Mesothelial cell of epicardium (in vitro differentiated cells): ENCODE measurements at regions not wholly inside any gene's neighbourhood (a gene's known extent, or its start where the extent isn't known, plus 50 kb on each side); places are given as distances from the start of the nearest gene placed in this dataset.
A peak's percentile ranks its signal among the peaks of the same experiment; 100 is the strongest.

Experiments
- DNase-seq, 2 experiments: peaks; one replicate each; pipeline ENCODE4 v3.0.0; 2021; ENCODE audit warnings: low spot score in 2 of 2; ENCODE audit not compliant: unreplicated experiment in 2 of 2
- H3K27ac Mint-ChIP-seq: 2 replicates; pipeline ENCODE4 v1.8.0; 2021; ENCODE audit warnings: mixed read lengths
- H3K27me3 Mint-ChIP-seq: 2 replicates; pipeline ENCODE4 v1.8.0; 2021; ENCODE audit warnings: low read depth, mixed read lengths
- H3K36me3 Mint-ChIP-seq: 2 replicates; pipeline ENCODE4 v1.8.0; 2021; ENCODE audit warnings: mixed read lengths
- H3K4me1 Mint-ChIP-seq: 2 replicates; pipeline ENCODE4 v1.8.0; 2021; ENCODE audit warnings: mixed read lengths
- H3K4me3 Mint-ChIP-seq: 2 replicates; pipeline ENCODE4 v1.8.0; 2021; ENCODE audit warnings: mild to moderate bottlenecking, moderate library complexity, mixed read lengths
- H3K9me3 Mint-ChIP-seq: 2 replicates; pipeline ENCODE4 v1.8.0; 2021; ENCODE audit warnings: mixed read lengths
- TF ChIP-seq, protein P1 (sequence below): fragments of 200-600 bp; sonication (generic); IDR thresholded peaks from one replicate; pipeline ENCODE4 v1.5.0; 2021; ENCODE audit warnings: antibody characterized with exemption; ENCODE audit not compliant: unreplicated experiment

DNA sequence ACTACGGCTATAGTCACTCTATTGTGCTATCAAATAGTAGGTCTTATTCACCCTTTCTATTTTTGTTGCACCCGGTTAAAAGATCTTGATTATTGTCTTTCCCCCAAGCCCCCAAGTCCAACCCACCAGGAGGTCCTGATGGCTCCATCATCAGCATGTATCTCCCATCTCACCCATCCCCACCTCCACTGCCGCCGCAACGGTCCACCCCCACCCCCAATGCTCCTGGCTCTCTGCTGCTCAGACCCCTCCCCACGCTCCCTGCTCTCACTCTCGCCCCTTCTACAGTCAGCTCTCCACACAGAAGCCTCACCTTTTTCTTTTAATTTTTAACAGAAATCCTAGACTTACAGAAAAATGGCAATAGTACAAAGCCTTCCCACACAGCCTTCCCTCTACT lies 51.5 kb upstream of the SH3PXD2B start:
- peaks cover 3% of the 10 kb centered on the region for H3K9me3 Mint-ChIP-seq

DNA sequence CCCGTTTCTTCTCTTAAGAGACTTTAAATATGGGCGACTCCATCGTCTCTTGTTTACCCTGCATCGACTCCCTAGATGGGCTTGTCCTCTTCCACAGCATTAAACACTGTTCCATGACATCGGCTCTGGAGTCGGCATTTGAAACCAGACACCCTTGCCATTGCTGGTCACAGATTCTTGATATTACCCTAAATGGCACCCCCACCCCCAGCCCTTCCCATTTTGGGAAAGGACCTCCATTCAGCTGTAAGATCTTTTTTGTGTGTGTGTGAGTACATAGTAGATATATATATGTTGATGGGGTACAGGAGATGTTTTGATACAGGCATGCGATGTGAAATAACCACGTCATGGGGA lies 51.1 kb upstream of the SH3PXD2B start:
- no peak overlapping the region for H3K27ac Mint-ChIP-seq
- no peaks in the 10 kb centered on the region for H3K36me3 Mint-ChIP-seq
- peak in 1 of 2 experiments; percentile 6 for DNase-seq
- H3K9me3 Mint-ChIP-seq: no peaks in the 10 kb centered on the region
- H3K4me3 Mint-ChIP-seq: no peak overlapping the region
- H3K4me1 Mint-ChIP-seq: peaks cover 3% of the 10 kb centered on the region
- TF ChIP-seq, protein P1, sequence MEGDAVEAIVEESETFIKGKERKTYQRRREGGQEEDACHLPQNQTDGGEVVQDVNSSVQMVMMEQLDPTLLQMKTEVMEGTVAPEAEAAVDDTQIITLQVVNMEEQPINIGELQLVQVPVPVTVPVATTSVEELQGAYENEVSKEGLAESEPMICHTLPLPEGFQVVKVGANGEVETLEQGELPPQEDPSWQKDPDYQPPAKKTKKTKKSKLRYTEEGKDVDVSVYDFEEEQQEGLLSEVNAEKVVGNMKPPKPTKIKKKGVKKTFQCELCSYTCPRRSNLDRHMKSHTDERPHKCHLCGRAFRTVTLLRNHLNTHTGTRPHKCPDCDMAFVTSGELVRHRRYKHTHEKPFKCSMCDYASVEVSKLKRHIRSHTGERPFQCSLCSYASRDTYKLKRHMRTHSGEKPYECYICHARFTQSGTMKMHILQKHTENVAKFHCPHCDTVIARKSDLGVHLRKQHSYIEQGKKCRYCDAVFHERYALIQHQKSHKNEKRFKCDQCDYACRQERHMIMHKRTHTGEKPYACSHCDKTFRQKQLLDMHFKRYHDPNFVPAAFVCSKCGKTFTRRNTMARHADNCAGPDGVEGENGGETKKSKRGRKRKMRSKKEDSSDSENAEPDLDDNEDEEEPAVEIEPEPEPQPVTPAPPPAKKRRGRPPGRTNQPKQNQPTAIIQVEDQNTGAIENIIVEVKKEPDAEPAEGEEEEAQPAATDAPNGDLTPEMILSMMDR: no peak
- H3K27me3 Mint-ChIP-seq: peaks cover 32% of the 10 kb centered on the region

More for the DNA sequence above, 51.5 kb upstream of the SH3PXD2B start:
- H3K27ac Mint-ChIP-seq: no peak overlapping the region
- peaks cover 36% of the 10 kb centered on the region for H3K27me3 Mint-ChIP-seq
- no peaks in the 10 kb centered on the region for H3K36me3 Mint-ChIP-seq
- TF ChIP-seq, protein P1: no peak
- peaks cover 3% of the 10 kb centered on the region for H3K4me1 Mint-ChIP-seq
- H3K4me3 Mint-ChIP-seq: no peak overlapping the region
- peak in 1 of 2 experiments; percentile 25 for DNase-seq

DNA sequence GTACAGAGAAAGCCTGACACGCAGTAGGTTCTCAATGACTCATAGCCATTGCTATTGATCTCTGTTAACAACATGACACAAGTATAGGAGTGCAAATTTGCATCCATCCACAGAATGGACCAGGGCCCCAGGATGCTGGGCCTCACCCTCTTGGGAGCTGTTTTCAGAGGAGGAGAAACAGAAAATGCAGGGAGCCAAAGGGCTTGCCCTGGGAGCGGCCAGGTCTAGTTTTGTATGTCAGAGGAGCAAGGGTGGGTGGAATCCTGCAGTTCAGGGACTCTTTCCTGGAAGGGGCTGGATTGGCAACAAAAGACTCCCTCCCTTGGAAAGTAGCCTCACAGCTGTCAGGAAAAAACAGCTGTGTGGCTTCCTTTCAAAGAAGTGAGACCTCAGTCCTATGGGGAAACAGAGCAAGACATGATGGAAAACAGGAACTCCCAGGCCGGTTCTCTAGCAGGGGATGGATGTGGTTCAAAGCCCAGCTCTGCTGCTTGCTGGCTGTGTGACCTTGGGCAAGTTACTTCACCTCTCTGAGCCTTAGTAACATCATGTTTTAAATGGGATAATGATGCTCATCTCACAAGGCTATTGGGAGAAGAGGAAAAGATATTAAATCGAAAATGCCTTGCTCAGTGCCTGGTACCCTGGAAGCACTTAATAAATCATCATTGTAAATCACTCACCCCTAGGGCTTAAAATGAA lies 50.5 kb upstream of the SH3PXD2B start:
- TF ChIP-seq, protein P1: no peak

DNA sequence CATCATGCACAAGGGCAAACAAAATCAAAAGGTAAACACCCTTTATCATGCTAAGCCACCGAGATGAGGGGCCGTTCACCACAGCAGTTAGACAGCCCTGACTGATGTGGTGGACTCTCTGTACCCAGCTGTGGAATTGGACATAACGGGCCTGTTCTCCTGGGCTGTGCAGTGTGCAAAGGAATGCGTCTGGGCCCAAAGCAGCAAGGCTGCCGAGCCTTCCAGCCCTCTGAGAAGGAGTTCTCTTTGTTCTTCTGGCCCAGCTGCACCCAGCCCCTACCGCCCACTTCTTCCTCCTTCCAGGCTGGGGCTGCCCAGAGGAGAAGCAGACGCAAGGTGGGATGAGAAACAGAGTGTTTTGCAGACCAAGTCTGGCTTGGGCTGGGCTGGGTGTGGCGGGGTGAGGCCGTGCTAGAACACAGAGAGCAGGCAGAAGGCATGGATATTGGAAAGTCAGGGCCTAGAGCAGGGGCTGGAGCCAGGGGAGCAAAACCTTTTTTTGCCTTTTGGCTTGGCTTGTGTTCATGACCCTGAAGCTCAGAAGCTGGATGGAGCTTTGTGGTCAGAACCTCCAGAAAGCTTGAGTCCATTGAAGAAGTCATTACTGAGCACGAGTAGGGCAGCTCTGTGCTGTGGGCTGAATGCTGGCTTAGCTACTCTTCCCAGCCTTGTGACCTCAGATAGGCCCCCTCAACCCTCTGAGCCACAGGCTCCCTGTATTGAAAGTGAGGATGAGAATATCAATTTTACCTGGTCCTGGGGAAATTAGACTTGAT lies 49.8 kb upstream of the SH3PXD2B start:
- H3K9me3 Mint-ChIP-seq: no peaks in the 10 kb centered on the region
- peaks cover 21% of the 10 kb centered on the region for H3K27me3 Mint-ChIP-seq
- no peaks in the 10 kb centered on the region for H3K36me3 Mint-ChIP-seq
- TF ChIP-seq, protein P1: no peak
- DNase-seq: peak in 1 of 2 experiments; percentile 29
- peaks cover 3% of the 10 kb centered on the region for H3K4me1 Mint-ChIP-seq
- H3K27ac Mint-ChIP-seq: no peak overlapping the region
- no peak overlapping the region for H3K4me3 Mint-ChIP-seq

More for the DNA sequence above, 50.5 kb upstream of the SH3PXD2B start:
- Mint-ChIP-seq H3K27ac (no peak overlapping the region), H3K4me3 (no peak overlapping the region), H3K27me3 (peaks cover 28% of the 10 kb centered on the region), H3K9me3 (no peaks in the 10 kb centered on the region), H3K36me3 (no peaks in the 10 kb centered on the region), H3K4me1 (peaks cover 3% of the 10 kb centered on the region)
- DNase-seq: peak in 1 of 2 experiments; percentile 19
